Lower leg skin (tissue), 3 donors: ENCODE measurements at regions not wholly inside any gene's neighbourhood (a gene's known extent, or its start where the extent isn't known, plus 50 kb on each side); places are given as distances from the start of the nearest gene placed in this dataset.

Experiments
- POLR2A ChIP-seq, 2 donors: fragments of 450-650 bp; IDR thresholded peaks; one replicate each; pipeline ENCODE4 v1.6.1; 2016 to 2017; ENCODE audit warnings: antibody characterized with exemption in 2 of 2, mild to moderate bottlenecking in 1 of 2, moderate library complexity in 1 of 2
- TF ChIP-seq, protein P1 (sequence below), 3 donors: fragments of 450-650 bp; IDR thresholded peaks; one replicate each; pipeline ENCODE4 v1.5.1; 2016; ENCODE audit warnings: antibody characterized with exemption in 3 of 3, mild to moderate bottlenecking in 3 of 3, moderate library complexity in 2 of 3

DNA sequence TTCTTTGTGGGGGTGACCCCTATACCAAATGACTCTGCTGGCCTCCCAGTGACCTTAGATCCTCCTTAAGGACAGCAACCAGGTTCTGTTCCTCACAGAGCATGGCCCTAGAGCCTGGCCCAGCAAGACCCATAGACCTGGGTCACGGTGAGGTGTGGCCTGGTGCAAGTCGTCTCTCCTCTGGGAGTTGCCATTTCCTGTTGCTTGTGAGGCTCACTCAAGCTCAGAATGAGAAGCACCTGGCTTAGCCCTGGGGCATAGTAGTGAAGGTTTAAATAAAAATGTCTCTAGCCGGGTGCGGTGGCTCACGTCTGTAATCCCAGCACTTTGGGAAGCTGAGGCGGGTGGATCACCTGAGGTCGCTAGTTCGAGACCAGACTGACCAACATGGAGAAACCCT lies 131.3 kb downstream of the SMAD6 start:
- TF ChIP-seq POLR2A (IDR thresholded peaks at IDR 0.05): no peak
- TF ChIP-seq, protein P1, sequence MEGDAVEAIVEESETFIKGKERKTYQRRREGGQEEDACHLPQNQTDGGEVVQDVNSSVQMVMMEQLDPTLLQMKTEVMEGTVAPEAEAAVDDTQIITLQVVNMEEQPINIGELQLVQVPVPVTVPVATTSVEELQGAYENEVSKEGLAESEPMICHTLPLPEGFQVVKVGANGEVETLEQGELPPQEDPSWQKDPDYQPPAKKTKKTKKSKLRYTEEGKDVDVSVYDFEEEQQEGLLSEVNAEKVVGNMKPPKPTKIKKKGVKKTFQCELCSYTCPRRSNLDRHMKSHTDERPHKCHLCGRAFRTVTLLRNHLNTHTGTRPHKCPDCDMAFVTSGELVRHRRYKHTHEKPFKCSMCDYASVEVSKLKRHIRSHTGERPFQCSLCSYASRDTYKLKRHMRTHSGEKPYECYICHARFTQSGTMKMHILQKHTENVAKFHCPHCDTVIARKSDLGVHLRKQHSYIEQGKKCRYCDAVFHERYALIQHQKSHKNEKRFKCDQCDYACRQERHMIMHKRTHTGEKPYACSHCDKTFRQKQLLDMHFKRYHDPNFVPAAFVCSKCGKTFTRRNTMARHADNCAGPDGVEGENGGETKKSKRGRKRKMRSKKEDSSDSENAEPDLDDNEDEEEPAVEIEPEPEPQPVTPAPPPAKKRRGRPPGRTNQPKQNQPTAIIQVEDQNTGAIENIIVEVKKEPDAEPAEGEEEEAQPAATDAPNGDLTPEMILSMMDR (IDR thresholded peaks at IDR 0.05): no peak
